H1 (cell line): ENCODE measurements at regions not wholly inside any gene's neighbourhood (a gene's known extent, or its start where the extent isn't known, plus 50 kb on each side); places are given as distances from the start of the nearest gene placed in this dataset.

ENCODE experiments used
- ASH2L ChIP-seq: fragments of 200-600, 300-600 bp; sonication (generic); IDR thresholded peaks from one replicate; pipeline ENCODE4 v1.7.1; 2017; ENCODE audit warnings: low read length
- BRCA1 ChIP-seq: IDR thresholded peaks from 2 replicates; pipeline ENCODE4 v1.6.1; 2012; ENCODE audit warnings: low read depth, low read length, improper control_type of control experiment
- FOSL1 ChIP-seq: IDR thresholded peaks from 2 replicates; pipeline ENCODE4 v1.6.1; 2011; ENCODE audit warnings: mild to moderate bottlenecking, low read depth, low read length, moderate library complexity; ENCODE audit not compliant: insufficient read depth
- NANOG ChIP-seq: IDR thresholded peaks from 2 replicates; pipeline ENCODE4 v1.6.1; 2011; ENCODE audit warnings: low read length, low read depth, mild to moderate bottlenecking, inconsistent platforms; ENCODE audit not compliant: insufficient read depth, poor library complexity, severe bottlenecking
- NRF1 ChIP-seq: IDR thresholded peaks from 2 replicates; pipeline ENCODE4 v1.6.1; 2011; ENCODE audit warnings: mild to moderate bottlenecking, low read depth, low read length, improper control_type of control experiment
- POLR2AphosphoS5 ChIP-seq: IDR thresholded peaks from 2 replicates; pipeline ENCODE4 v1.6.1; 2011; ENCODE audit warnings: low read depth, low read length
- TAF7 ChIP-seq: optimal IDR thresholded peaks from 2 replicates; pipeline ENCODE3; 2011; ENCODE audit warnings: low read depth, mild to moderate bottlenecking, inconsistent platforms, low read length, moderate library complexity, borderline replicate concordance
- TEAD4 ChIP-seq: IDR thresholded peaks from 2 replicates; pipeline ENCODE4 v1.6.1; 2012; ENCODE audit warnings: low read depth, low read length, inconsistent platforms, mixed read lengths
- TF ChIP-seq, protein P1 (sequence below): IDR thresholded peaks from 2 replicates; pipeline ENCODE4 v1.6.1; 2011; ENCODE audit warnings: low read depth, mild to moderate bottlenecking, low read length; ENCODE audit not compliant: insufficient read depth

DNA sequence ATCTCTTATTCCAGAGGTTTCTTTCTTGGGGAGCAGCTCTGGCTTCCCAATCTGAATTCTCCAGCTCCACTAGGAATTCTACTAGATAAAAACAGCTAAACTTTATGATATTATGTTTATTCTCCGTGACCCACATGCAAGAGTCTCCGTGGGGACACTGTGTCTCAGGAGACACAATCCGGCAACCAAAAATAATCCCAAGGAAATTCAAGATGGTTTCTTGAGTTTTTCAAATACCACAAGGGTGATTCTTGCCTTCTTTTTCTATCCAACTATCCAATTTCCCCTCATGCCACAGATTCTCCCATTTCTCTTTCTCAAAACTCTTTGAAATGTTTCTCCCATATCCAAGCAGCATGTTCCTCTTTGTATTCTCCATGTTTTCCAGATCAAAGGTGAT, 103.1 kb downstream of the FAS start (continued):
- no peak for TF ChIP-seq TAF7
- no peak for TF ChIP-seq TEAD4
- no peak for TF ChIP-seq NANOG
- no peak for TF ChIP-seq POLR2AphosphoS5
- TF ChIP-seq FOSL1, result no peak
- no peak for TF ChIP-seq BRCA1
- TF ChIP-seq NRF1, result no peak
- TF ChIP-seq, protein P1, sequence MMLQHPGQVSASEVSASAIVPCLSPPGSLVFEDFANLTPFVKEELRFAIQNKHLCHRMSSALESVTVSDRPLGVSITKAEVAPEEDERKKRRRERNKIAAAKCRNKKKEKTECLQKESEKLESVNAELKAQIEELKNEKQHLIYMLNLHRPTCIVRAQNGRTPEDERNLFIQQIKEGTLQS, result no peak
- TF ChIP-seq ASH2L, result no peak
